ENCODE measurements at regions not wholly inside any gene's neighbourhood (a gene's known extent, or its start where the extent isn't known, plus 50 kb on each side); places are given as distances from the start of the nearest gene placed in this dataset.

GRCh38 chr4:56187688-56188087 is 199.6 kb downstream of the AASDH start:
- no peak overlapping the region for H3K9ac ChIP-seq (replicated peaks in 1 of 4; ENCODE audit: extremely low read depth in 1 of 4, low read depth in 3 of 4, low read length in 3 of 4)
- no peaks in the 10 kb centered on the region for H3K79me2 ChIP-seq (ENCODE audit: control insufficient read depth in 1 of 2, insufficient read depth in 2 of 2, low read length in 2 of 2)
- no peak overlapping the region for H2BK120ac ChIP-seq (replicated peaks; ENCODE audit: low read depth, low read length)
- H2AFZ ChIP-seq (ENCODE audit: low read length), result no peak overlapping the region
- no peak overlapping the region for H3K18ac ChIP-seq (ENCODE audit: extremely low read depth, low read length)
- no peak overlapping the region for H2BK20ac ChIP-seq (ENCODE audit: low read length)
- H2BK12ac ChIP-seq (ENCODE audit: low read depth, low read length), result no peak overlapping the region
- no peaks in the 10 kb centered on the region; a peak in 3 of 8 replicates for H3K36me3 ChIP-seq (ENCODE audit: control insufficient read depth in 2 of 4, insufficient read depth in 4 of 4, low read length in 3 of 4)
- no peaks in the 10 kb centered on the region for H3K27me3 ChIP-seq (replicated peaks in 1 of 4; ENCODE audit: control insufficient read depth in 3 of 4, extremely low read depth in 1 of 4, insufficient read depth in 3 of 4, low read length in 3 of 4)
- no peak overlapping the region for H4K8ac ChIP-seq (ENCODE audit: extremely low read depth, insufficient read depth, low read length)
- peaks cover 0 to 7% (median 2%) of the 10 kb centered on the region in 4 experiments; a peak in 4 of 7 replicates for H3K4me1 ChIP-seq (replicated peaks in 1 of 4; ENCODE audit: control insufficient read depth in 3 of 4, insufficient read depth in 4 of 4, low read length in 3 of 4)
- H3K56ac ChIP-seq (replicated peaks; ENCODE audit: insufficient read length, low read depth, low read length), result no peak overlapping the region
- H3K4me3 ChIP-seq (ENCODE audit: extremely low read depth in 1 of 4, insufficient read depth in 2 of 4, low read depth in 3 of 4, low read length in 4 of 4), result no peak overlapping the region
- 88% methylated on average over 6 of the region's 6 CpGs; no CpG with 5 or more reads in 1 of the 2 experiments for WGBS, 2 experiments (ENCODE audit: extremely low coverage in 1 of 2, insufficient coverage in 1 of 2, insufficient read length in 1 of 2, insufficient replicate concordance in 2 of 2, low coverage in 1 of 2, low lambda C conversion rate in 2 of 2, missing lambda C conversion rate in 1 of 2)
- no peak overlapping the region for H3K4ac ChIP-seq (replicated peaks; ENCODE audit: insufficient read length, low read depth, low read length)
- H4K20me1 ChIP-seq (replicated peaks in 1 of 2; ENCODE audit: control insufficient read depth in 1 of 2, insufficient read depth in 2 of 2, low read length in 2 of 2), result peaks cover 0 to 1% of the 10 kb centered on the region in 2 experiments
- no peak overlapping the region for H3K14ac ChIP-seq (ENCODE audit: insufficient read length)
- H2BK5ac ChIP-seq (ENCODE audit: low read depth, low read length), result no peak overlapping the region
- no peaks in the 10 kb centered on the region for H3K23me2 ChIP-seq (ENCODE audit: low read depth, low read length)
- no peak overlapping the region for H2AK5ac ChIP-seq (ENCODE audit: low read depth, low read length)
- ChIA-PET POLR2A (ENCODE audit: partially characterized antibody) (no interaction called here), CTCF (ENCODE audit: partially characterized antibody) (interaction anchor here (0.6 kb wide), 2 partner anchors 78 to 104 kb away, joined by 3 to 5 read pairs; no protein-coding TSS in a partner anchor)
- no peak overlapping the region for H3K23ac ChIP-seq (ENCODE audit: insufficient read length)
- FAIRE-seq (no peak), DNase-seq (ENCODE audit: low read depth in 1 of 2, low spot score in 2 of 2) (no peak)
- H3K27ac ChIP-seq (ENCODE audit: low read depth, low read length), result no peak overlapping the region
- H3K4me2 ChIP-seq (ENCODE audit: insufficient read depth in 1 of 2, low read depth in 2 of 2, low read length in 2 of 2), result no peak overlapping the region
- H4K91ac ChIP-seq (replicated peaks; ENCODE audit: insufficient read length, low read length), result no peak overlapping the region
- no peaks in the 10 kb centered on the region; a peak in 1 of 4 replicates for H3K9me3 ChIP-seq (ENCODE audit: insufficient read depth in 2 of 2, low read depth in 1 of 2, low read length in 1 of 2)
- H3K79me1 ChIP-seq (ENCODE audit: low read depth, low read length), result no peaks in the 10 kb centered on the region
- no peak overlapping the region for H4K5ac ChIP-seq (ENCODE audit: insufficient read length, low read depth, low read length)
- no peak overlapping the region for H2BK15ac ChIP-seq (ENCODE audit: low read length)
- TF ChIP-seq TBP (IDR thresholded peaks at IDR 0.05; ENCODE audit: low read depth, low read length) (no peak), SP1 (IDR thresholded peaks at IDR 0.05; ENCODE audit: low read depth, low read length) (no peak), BRCA1 (IDR thresholded peaks at IDR 0.05; ENCODE audit: low read depth, low read length) (no peak), RAD21 (IDR thresholded peaks at IDR 0.05 in 1 of 2, conservative IDR thresholded peaks at IDR 0.05 in 1 of 2; ENCODE audit: low read depth in 2 of 2, low read length in 2 of 2) (no peak), ATF2 (IDR thresholded peaks at IDR 0.05; ENCODE audit: low read length) (no peak), RNF2 (IDR thresholded peaks at IDR 0.05; ENCODE audit: borderline replicate concordance, low read depth, low read length, missing control alignments, poor library complexity, severe bottlenecking) (no peak), KDM4A (IDR thresholded peaks at IDR 0.05; ENCODE audit: low read depth, low read length, severe bottlenecking) (no peak), ZNF274 (IDR thresholded peaks at IDR 0.05; ENCODE audit: borderline replicate concordance, extremely low read depth, low read length) (no peak), JUND (IDR thresholded peaks at IDR 0.05; ENCODE audit: low read length) (no peak), YY1 (IDR thresholded peaks at IDR 0.05; ENCODE audit: low read depth, low read length) (no peak), SRF (IDR thresholded peaks at IDR 0.05; ENCODE audit: low read depth, low read length) (no peak)
